GM19467 (cell line): ENCODE measurements at regions not wholly inside any gene's neighbourhood (a gene's known extent, or its start where the extent isn't known, plus 50 kb on each side); places are given as distances from the start of the nearest gene placed in this dataset.
A peak's percentile ranks its signal among the peaks of the same experiment; 100 is the strongest.

Experiments
- ATAC-seq: cut with Tn5 transposase; IDR thresholded peaks from one replicate; pipeline ENCODE4 v1.9.1; 2021; ENCODE audit warnings: mild to moderate bottlenecking, moderate library complexity; ENCODE audit not compliant: unreplicated experiment

DNA sequence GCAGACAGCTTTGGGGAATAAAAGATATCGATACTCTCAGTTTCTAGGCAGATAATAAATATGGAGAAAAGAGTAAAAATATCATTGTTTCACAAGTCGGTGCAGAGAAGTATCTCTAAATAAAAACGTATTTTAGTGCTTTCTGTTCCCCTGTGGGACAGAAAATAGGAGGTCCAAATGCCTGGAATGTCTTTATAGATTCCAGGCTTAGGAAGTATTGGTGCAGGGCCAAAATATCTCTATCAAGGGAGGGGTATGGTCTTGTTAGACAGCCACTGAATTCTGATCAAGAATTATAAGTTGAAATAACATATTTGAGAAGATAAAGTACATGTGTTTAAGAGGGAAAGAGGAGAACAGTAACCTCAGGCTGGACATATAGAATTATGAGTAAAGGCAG, 596.4 kb downstream of the PCDH18 start:
- ATAC-seq, result no peak

DNA sequence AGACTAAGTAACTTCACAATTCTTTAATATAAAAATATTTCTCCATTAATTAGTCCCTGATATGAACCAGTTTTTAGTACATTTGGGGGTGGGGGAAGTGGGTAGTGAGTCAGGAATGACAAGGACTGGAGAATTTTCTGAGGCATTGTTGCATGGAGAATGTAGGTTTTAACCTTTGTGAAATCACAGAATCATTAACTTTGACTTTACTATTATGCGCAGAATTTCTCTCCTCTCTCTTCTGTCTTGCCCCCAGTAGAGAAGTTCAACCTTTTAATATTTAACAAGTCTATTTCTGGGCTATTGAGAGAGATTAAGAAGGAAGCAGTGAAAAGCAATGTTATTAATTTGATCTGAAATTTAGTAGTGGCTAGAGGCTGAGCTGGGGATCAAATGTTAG, 597.0 kb downstream of the PCDH18 start:
- no peak for ATAC-seq

DNA sequence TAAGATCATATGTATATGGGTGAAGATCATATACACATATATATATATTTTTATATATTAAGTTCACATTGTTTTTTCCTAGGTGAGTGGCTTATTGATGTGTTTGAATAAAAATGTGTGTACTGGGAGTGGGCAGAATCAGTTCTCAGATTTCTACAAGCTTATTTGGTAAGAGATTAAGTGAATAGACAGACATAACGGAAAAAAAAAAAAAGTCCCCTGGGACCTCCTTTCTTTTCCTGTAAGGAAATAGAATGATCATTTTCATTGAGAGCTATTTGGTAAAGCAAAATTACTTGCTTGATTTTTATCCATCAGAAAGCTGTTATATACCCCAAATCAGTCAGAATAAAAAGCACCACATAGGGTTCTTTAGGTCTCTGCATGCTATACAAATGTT, 597.7 kb downstream of the PCDH18 start:
- ATAC-seq, result no peak

DNA sequence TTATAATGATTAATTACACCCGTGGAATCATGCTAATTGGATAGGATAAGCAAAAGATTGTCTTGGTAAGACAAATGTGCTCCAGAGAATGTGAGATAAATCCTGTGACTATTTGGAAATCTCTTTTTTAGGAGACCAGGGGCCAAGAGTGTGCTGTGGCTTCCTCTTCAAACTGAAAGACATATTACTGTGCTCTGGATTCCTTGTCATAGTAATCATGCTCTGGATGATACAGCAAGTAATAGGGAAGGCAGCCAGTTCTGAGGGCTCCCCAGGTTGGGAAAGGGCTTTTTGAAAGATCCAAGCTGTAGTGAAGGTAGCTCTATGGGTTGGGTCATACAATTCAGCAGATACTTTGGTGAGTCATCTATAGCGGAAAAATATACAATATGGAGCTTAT, 600.5 kb downstream of the PCDH18 start:
- ATAC-seq, result no peak

DNA sequence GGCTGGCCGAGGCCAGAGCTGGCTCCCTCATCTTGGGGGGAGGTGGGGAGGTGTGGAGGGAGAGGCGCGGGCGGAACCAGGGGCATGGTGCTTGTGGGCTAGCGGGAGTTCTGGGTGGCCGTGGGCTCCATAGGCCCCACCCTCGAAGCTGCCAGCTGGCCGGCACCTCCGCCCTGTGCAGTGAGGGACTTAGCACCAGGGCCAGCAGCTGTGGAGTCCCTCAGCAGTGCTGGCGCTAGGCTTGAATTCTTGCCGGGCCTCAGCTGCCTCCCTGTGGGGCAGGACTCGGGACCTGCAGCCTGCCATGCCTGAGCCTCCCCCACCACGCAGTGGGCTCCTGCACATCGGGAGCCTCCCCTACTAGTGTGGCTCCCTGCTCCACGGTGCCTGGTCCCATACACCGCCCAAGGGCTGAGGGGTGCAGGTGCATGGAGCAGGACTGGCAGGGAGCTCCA, 603.3 kb downstream of the PCDH18 start:
- ATAC-seq, result no peak

DNA sequence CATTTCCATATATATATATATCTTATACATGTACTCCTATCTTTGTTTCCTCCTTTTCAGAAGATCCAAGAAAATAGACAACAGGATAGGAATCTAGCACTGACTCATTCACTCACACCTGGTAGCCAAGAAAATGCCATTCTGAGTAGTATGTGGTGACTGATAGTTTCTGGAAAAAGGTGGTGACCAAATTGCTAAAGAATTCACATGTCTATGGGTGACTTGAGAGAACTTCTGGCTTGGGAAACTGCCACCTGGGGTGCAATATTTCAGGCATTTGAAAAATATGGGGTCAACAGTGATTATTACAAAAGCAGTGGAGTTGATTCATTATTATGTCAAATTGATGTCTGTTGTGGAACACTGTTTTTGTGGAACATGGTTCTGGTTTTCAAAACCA, 605.1 kb downstream of the PCDH18 start:
- no peak for ATAC-seq

DNA sequence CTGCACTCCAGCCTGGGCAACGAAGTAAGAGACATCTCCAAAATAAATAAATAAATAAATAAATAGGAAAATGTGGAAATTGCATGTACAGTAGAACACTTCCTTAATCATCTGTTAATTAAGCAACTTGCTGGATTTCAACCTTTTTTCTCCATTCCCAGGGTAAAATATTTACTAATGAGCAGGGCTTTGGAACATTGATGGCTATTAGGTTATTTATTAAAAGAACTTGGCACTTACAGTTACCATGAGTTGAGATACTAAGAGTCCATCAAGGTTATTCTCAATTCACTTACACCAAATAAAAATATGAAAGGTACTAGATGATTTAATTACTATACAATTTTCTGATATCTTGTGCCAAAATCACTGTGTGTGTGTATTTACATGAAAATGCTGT, 607.1 kb downstream of the PCDH18 start:
- no peak for ATAC-seq

DNA sequence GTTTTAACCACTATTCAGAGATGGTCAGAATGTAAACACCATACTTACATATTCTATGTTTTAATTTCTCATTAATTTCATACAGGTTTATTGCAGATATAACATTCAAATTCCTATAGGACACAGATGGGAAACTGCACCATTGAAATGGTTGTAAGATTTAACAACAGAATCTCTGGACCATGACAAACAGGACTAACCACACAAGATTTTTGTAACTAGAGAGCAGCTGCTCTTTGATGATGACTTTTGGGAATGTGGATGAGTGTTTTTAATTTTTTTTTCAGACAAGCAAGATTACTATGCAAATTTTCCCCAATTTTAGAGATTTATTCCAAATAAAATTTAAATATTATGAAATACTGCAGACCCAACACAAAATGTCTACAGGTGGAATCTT, 610.2 kb downstream of the PCDH18 start:
- ATAC-seq, result no peak

DNA sequence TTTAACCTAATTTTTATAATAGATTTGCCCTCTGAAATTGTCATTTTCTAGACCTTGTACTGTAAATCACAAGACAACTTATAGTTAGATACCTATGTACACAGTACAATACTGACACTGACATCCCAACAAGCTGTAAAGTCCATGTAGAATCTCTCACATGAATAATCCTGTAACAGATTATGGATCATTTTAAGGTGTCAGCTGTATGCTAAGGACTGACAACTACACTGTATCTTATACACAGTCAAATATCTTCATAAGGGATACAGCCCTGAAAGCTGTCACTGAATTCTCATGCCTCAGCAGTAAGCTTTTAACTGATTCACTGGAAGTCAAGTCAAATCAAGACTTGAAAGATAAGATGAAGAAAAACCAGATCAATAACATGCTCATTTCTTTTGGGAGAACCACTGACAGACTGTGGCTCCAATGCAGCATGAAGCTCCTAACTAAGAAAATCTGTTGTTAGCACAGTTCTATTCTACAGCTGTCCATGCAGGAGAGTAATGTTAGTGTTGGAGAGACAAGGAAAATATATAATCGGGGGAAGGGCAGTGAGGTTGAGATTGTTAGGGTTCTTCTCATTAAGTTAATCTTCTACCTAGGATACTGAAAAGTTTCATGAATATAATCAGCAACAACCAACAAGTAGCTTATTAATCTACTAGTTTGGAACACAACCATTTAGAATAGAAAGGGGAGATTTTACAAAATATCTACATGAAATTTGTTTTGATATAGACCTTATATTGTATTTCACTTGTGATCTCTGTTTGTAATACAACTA, 612.0 kb downstream of the PCDH18 start:
- ATAC-seq, result no peak

DNA sequence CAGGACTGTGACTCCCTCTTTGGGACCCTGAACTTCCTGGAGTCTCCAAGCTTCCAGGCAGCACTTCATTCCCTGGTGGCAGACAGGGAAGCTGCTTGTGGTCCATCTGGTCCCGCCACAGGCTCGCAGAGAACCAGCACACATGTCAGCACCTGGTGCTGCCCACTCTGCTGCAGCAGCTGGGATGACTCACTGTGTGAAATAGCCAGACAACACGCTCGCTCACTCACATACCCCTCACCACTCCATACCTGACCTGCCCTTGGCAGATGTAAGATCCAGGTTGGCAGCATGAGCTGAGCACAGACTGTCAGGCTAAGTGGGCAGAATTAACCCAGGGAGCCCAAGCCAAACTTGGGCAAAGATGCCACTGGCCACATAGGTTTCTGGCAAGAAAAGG, 613.5 kb downstream of the PCDH18 start:
- ATAC-seq, result no peak

DNA sequence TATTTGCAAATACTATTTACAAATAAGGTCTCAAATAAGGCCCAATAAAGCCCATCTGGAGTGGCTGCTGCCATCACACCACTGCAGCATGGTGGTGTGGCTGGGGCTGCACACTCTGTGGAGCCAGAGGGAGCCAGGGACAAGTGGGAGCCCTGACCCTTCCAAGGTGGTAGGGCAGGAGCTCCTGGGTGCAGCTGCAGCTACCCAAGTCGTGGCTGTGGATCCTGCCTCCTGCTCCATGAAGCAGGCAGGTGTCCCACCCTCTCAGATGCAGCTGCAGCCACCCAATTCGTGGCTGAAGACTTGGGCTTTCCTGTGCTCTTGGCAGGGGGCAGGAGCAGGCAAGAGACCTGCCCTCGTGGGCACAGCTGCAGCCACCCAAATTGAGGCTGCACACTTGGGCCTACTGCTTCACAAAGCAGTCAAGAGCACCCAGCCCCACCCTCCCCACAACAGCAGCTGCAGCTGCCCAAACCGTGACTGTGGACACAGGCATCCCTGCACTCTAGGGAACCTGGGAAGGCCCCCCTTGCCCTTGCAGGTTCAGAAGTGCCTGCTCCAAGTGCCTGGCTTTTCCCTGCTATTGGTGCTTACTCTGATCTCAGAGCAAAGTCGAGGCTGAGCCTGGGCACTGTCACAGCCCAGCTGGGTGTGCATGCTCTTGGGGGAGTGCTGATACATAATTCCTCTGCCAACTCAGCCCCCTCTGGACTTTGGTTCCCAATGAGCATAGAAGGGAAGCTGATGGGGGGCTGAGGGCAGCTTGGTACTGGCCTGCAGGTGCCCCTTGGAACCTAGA, 614.8 kb downstream of the PCDH18 start:
- ATAC-seq, result no peak

DNA sequence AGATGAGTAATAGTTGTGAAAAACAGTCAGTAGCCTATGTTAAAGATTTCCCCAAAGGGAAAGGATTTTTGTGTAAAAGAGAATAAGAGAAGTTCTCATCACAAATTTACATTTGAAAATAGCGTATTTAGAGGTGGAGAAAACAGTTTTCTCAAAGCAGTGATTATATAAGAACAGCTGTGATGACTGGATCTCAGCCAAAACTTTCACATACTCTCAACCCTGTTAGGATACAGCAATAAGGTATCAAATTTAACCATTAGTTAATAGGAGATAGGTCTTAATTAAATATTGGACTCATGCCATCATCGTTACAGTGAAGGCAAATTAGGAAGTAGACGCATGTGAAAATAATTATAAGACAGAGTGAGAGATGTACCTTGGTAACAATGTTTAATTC, 622.7 kb downstream of the PCDH18 start:
- no peak for ATAC-seq

DNA sequence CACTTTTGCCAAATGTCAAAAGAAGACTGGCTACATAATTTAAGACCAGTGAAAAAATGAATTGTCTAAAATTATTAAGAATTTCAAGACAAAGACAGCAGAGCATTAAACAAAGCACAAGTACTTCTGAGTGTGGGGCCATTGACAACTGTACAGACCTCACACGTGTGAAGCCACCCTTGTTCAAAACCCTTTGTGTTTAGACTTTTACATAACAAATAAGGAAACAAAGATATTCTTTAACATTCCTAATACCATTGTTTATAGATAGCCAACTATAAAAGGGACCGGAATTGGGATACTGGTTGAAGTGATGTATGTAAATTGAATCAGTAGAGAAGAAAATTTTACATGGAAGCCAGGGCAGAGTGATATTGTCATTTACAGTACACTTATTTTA, 624.2 kb downstream of the PCDH18 start:
- no peak for ATAC-seq

DNA sequence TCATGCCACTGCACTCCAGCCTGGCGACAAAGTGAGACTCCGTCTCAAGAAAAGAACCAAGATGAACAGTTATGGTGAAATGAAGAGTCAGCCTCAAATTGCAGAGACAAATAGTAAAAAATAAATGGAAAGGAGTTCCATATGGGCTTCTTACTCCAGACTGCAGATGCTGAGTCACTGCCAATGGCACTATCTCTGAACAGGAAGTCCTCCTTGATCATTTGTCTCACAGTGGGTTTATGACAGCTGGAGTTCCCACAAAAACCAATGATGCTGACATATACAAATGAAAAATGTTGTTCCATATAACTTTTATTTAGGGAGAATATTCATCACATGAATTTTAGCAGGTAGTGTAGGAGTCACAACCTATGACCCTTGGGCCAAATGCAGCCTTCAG, 631.6 kb downstream of the PCDH18 start:
- ATAC-seq, result no peak

DNA sequence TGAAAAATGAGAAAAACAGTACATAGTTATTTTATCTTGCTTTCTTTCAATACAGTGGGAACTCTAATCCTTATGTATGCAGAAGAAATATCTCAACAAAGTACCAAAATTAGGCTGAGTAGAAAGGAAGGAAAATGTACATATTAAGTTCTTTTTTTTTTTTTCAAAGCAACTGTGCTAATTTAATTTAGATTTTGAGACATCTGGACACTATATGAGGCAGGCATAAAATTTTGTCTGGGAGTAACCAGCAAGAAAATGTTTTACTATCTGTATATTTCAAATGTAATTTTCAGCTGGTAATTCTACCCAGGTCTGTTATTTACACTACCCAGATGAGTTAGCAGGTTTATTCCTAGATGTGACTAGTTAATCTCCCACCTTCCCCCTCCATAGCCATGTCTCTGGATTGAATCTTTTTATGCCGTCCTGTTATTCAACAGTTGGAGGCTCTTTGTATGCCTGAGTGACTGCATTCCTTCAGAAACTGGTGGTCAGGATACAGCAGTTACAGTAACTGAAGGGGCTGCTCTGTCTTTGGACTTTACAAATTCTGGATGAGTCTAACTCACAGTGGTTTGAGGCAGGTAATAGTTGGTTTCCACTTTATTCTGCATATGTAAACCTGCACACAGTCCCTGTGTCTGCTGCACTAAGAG, 633.6 kb downstream of the PCDH18 start:
- no peak for ATAC-seq

DNA sequence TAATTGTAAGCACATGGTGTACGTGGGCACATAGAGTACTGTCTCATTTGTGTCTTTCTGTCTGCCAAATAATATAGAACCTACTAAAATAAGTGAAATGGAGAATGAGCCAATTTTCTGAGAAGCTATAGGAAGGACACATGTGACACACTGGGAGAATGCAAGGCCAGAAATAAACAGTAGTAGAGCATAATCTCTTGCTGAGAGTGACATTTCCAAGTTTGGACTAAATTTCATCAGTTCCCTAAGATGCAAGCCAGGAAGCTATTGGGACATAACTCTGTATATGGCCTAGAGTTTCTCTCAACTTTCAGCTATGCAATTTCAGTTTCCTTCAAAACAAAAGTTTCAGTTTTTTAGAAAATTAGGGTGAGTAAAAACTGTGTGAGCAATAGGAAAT, 638.7 kb downstream of the PCDH18 start:
- no peak for ATAC-seq

DNA sequence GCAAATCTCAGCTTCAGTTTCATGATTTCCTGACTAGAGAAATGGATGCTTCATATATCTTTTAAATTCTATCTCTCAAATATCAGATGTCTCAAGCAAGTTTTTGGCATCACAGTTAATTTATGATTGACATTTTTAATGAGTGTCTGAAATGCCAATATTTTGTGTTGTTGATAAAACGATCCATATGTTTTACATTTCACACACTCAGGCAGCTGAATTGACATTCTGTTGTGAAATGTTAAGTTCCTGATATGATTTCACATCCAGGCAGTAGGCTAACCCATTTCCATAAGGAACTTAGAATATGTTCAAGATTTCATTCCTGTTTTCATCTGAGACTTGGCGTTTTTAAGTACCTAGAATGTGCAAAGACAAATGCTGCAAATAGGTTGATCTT, 650.6 kb downstream of the PCDH18 start:
- no peak for ATAC-seq

DNA sequence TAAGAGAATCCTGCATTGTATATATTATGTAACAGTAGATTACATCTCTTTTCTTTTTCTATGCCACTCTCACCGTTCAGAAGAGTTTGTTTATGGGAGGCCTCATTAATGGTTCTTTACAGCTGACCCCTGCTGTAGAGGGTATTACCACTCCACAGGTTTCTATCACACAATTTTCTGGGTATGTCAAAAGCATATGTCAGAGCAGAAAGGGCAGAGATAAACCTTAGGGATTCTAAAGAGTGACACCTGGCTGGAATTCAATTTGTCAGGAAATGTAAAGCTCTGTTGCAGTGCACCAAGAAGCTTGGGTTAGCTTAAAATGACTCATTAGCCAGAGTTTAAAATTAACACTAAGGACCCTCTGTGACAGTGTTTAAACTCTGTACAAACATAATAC, 658.7 kb downstream of the PCDH18 start:
- ATAC-seq, result no peak

DNA sequence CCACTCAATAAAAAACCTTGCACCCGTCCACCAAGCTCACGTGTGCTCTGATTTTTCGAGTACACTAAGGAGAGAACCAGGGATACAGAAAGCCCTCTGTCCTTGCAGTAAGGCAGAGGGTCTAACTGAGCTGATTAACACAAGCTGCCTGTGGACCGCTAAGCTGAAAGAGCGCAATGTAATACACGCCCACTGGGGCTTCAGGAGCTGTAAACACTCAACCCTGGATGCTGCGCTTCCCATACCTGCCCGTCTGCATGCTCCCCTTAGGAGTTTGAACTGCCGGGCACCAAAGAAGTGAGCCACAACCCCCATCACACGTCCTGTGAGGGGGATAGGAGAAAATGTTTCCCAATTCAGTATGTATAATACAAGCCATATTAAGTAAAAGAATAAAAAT, 664.8 kb downstream of the PCDH18 start:
- no peak for ATAC-seq

DNA sequence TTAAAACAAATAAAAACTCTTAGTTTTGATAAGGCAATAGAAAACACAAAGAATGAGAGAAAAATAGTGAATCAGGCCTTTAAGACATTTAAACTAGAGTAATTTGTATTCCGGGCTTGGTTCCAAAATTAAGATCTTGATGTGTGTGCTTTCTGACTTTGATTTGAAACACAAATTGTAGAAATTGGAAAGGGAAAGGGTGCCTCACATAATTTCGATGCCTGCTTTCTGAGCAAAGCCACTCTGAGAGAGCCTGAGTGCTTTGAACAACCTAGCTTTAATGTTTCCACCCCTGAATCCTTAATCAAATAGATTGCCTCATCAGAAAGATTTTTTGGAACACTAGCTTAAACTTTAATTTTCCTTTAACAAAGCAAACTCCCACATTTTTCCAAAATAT, 666.8 kb downstream of the PCDH18 start:
- no peak for ATAC-seq

DNA sequence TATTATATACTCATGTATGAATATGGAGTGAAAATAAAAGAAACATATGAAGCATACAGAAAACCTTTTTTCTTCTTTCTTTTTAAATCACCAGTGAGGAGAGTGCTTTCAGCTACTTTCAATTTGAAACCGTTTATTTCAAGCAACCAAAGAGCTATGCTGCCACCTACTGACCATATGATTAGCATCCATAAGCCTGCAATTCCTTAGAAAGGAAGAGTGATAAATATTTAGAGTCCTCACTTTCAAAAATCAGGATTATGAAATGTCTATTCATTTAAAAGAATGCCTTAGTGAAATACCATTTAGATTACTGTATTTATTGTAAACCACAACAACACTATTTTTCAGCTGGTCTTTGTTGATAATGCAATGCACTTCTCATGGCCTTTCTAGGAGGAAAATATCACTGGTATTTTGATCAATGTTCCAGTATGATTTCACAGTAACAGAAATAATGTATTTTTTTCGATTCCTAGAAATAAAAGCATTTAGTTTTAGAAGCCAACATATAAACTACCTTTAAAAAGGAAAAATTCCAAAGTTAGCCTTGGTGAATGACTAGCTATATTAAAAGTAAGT, 667.6 kb downstream of the PCDH18 start:
- peak; percentile 91 for ATAC-seq

DNA sequence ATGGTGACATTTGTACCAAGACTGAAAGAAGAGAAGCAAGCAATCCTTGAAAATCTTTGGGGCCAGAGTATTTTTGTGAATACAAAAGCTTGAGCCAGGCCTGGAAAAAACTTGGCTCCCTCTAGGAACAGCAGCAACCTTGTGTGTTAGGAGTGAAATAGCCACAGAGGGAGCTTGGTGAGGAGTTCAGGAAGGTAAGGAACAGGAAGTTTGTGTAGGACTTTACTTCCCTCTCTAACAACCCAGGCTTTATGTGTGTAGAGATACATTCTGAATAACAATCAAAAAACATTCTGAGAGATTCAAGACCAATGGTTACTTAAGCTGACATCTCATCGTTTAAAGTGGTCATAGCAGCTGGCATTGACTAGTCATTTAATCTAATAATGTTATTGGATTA, 668.5 kb downstream of the PCDH18 start:
- ATAC-seq, result no peak
